ENCODE measurements at regions not wholly inside any gene's neighbourhood (a gene's known extent, or its start where the extent isn't known, plus 50 kb on each side); places are given as distances from the start of the nearest gene placed in this dataset.

DNA sequence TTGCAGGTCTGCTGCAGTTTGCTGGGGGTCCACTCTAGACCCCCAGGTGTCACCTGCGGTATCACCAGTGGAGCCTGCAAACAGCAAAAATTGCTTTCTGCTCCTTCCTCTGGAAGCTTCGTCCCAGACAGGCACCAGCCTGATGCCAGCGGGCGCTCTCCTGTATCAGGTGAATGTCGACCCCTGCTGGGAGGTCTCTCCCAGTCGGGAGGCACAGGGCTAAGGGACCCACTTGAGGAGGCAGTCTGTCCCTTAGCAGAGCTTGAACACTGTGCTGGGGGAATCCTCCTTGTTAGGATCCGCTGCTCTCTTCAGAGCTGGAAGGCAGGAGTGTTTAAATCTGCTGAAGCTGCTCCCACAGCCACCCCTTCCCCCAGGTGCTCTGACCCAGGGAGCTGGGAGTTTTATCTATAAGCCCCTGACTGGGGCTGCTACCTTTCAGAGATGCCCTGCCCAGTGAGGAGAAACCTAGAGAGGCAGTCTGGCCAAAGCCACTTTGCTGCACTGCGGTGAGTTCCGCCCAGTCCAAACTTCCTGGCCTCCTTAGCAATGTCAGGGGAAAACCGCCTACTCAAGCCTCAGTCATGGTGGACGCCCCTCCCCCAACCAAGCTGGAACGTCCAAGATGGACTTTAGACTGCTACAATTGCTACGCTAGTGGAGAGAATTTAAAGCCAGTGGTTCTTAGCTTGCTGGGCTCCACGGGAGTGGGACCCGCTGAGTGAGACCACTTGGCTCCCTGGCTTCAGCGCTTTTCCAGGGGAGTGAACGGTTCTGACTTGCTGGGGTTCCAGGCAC, 652.5 kb downstream of the KCNJ3 start:
- Histone ChIP-seq H3K4me1 (ENCODE audit: insufficient read depth, low read length) (no peaks in the 10 kb centered on the region), H4K20me1 (ENCODE audit: control insufficient read depth, insufficient read depth, insufficient read length) (no peaks in the 10 kb centered on the region), H3K27ac (ENCODE audit: insufficient read length, low read depth, low read length) (no peak overlapping the region), H3K79me2 (ENCODE audit: insufficient read depth, low read length) (no peaks in the 10 kb centered on the region), H3K14ac (ENCODE audit: insufficient read depth, low read length) (no peak overlapping the region), H3K23me2 (ENCODE audit: insufficient read length, low read depth, low read length, poor library complexity, severe bottlenecking) (no peaks in the 10 kb centered on the region), H3K9me3 (ENCODE audit: control insufficient read depth, low read depth, low read length) (no peaks in the 10 kb centered on the region), H3K79me1 (ENCODE audit: insufficient read depth, low read depth, low read length, poor library complexity, severe bottlenecking) (no peaks in the 10 kb centered on the region), H2BK15ac (ENCODE audit: low read depth, low read length) (no peak overlapping the region), H4K8ac (replicated peaks; ENCODE audit: insufficient read length, low read depth, low read length) (no peak overlapping the region), H2BK12ac (ENCODE audit: insufficient read length, low read depth, low read length) (no peak overlapping the region), H2AFZ (ENCODE audit: low read length) (no peak overlapping the region), H3K4ac (ENCODE audit: low read depth, low read length) (no peak overlapping the region), H4K91ac (ENCODE audit: insufficient read length, low read depth, low read length) (no peak overlapping the region), H3K18ac (ENCODE audit: insufficient read length, low read depth, low read length) (no peak overlapping the region), H3T11ph (ENCODE audit: low read length) (no peak overlapping the region), H3K4me2 (ENCODE audit: insufficient read depth, insufficient read length, low read length) (no peak overlapping the region), H2AK5ac (ENCODE audit: insufficient read length, low read length) (no peak overlapping the region), H2BK20ac (ENCODE audit: low read depth, low read length, poor library complexity, severe bottlenecking) (no peak overlapping the region), H3K9ac (ENCODE audit: extremely low read depth, insufficient read length, low read length) (no peak overlapping the region), H3K27me3 (ENCODE audit: insufficient read depth, low read length) (no peaks in the 10 kb centered on the region), H2BK5ac (ENCODE audit: insufficient read length, low read length) (no peak overlapping the region), H3K23ac (ENCODE audit: insufficient read length, low read depth, low read length) (no peak overlapping the region), H4K5ac (ENCODE audit: insufficient read length, low read depth, low read length) (no peak overlapping the region), H2BK120ac (ENCODE audit: low read depth, low read length, poor library complexity, severe bottlenecking) (no peak overlapping the region), H3K56ac (ENCODE audit: insufficient read length, low read depth, low read length) (no peak overlapping the region)
- DNase-seq: no peak
- no peak for TF ChIP-seq CTCF (conservative IDR thresholded peaks at IDR 0.05)
- Mint-ChIP-seq H3K9me3 (peaks cover 2 to 3% of the 10 kb centered on the region in 2 experiments; a peak in 1 of 5 replicates), H3K27ac (no peak overlapping the region), H3K4me3 (no peak overlapping the region), H3K4me1 (no peaks in the 10 kb centered on the region), H3K27me3 (ENCODE audit: low read depth) (no peaks in the 10 kb centered on the region; the same call in 1 of the 2 replicates), H3K36me3 (ENCODE audit: insufficient read depth in 1 of 3, low read depth in 3 of 3) (no peaks in the 10 kb centered on the region)
- no CpG with 5 or more reads among the region's 17 CpGs for WGBS (ENCODE audit: extremely low coverage, insufficient read length, low lambda C conversion rate)

All from H9 (cell line).